OCI-LY1 (cell line): ENCODE measurements at regions not wholly inside any gene's neighbourhood (a gene's known extent, or its start where the extent isn't known, plus 50 kb on each side); places are given as distances from the start of the nearest gene placed in this dataset.

Experiments
- EZH2 ChIP-seq: fragments of 200-600 bp; sonication (generic), shearing (Covaris generic); IDR thresholded peaks from 2 replicates; pipeline ENCODE4 v1.8.0; 2017; ENCODE audit warnings: borderline replicate concordance, mixed run types, mild to moderate bottlenecking, antibody characterized with exemption, low read length, moderate library complexity, mixed read lengths
- TF ChIP-seq, protein P1 (sequence below): fragments of 200-600 bp; sonication (generic), shearing (Covaris generic); IDR thresholded peaks from 2 replicates; pipeline ENCODE4 v1.5.1; 2017; ENCODE audit warnings: mild to moderate bottlenecking, antibody characterized with exemption, low read length, moderate library complexity, mixed read lengths

- TF ChIP-seq EZH2, result no peak
- TF ChIP-seq, protein P1, sequence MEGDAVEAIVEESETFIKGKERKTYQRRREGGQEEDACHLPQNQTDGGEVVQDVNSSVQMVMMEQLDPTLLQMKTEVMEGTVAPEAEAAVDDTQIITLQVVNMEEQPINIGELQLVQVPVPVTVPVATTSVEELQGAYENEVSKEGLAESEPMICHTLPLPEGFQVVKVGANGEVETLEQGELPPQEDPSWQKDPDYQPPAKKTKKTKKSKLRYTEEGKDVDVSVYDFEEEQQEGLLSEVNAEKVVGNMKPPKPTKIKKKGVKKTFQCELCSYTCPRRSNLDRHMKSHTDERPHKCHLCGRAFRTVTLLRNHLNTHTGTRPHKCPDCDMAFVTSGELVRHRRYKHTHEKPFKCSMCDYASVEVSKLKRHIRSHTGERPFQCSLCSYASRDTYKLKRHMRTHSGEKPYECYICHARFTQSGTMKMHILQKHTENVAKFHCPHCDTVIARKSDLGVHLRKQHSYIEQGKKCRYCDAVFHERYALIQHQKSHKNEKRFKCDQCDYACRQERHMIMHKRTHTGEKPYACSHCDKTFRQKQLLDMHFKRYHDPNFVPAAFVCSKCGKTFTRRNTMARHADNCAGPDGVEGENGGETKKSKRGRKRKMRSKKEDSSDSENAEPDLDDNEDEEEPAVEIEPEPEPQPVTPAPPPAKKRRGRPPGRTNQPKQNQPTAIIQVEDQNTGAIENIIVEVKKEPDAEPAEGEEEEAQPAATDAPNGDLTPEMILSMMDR, result no peak
Measured at GRCh38 chr7:13727751-13728150, 261.7 kb downstream of the ETV1 start.
